Right atrium auricular region (tissue), 2 donors: ENCODE measurements at regions not wholly inside any gene's neighbourhood (a gene's known extent, or its start where the extent isn't known, plus 50 kb on each side); places are given as distances from the start of the nearest gene placed in this dataset.

Source experiments
- DNase-seq: peaks from one replicate; pipeline ENCODE4 v3.0.0-alpha.2; 2019; ENCODE audit warnings: low spot score
- H3K27ac ChIP-seq, 2 donors: fragments of 200-600 bp; sonication (generic); 1 replicate in 1 of 2; 2 replicates in 1 of 2; pipeline ENCODE4 v1.5.1; 2016 to 2019
- H3K27me3 ChIP-seq, 2 donors: fragments of 200-600 bp; sonication (generic); one replicate each; pipeline versions ENCODE4 v1.5.1 to v1.6.0; 2017 to 2019
- H3K36me3 ChIP-seq: fragments of 200-600 bp; sonication (generic); one replicate; pipeline ENCODE4 v1.5.1; 2016
- H3K4me1 ChIP-seq, 2 donors: fragments of 200-600 bp; sonication (generic); one replicate each; pipeline versions ENCODE4 v1.5.1 to v1.6.0; 2017 to 2019
- H3K4me3 ChIP-seq, 2 donors: fragments of 200-600 bp; sonication (generic); 1 replicate in 1 of 2; 2 replicates in 1 of 2; pipeline ENCODE4 v1.5.1; 2017 to 2019; ENCODE audit warnings: mild to moderate bottlenecking in 1 of 2, moderate library complexity in 1 of 2
- H3K9me3 ChIP-seq, 2 donors: fragments of 200-600 bp; sonication (generic); one replicate each; pipeline ENCODE4 v1.5.1; 2019
- TF ChIP-seq, protein P1 (sequence below), 2 donors: fragments of 200-600 bp; sonication (generic); IDR thresholded peaks; one replicate each; pipeline ENCODE4 v1.5.1; 2019; ENCODE audit warnings: antibody characterized with exemption in 2 of 2

GRCh38 chr15:39066677-39067076 lies 502.1 kb upstream of the RASGRP1 start:
- Histone ChIP-seq H3K9me3 (no peaks in the 10 kb centered on the region), H3K27ac (no peak overlapping the region), H3K36me3 (no peaks in the 10 kb centered on the region), H3K4me1 (no peaks in the 10 kb centered on the region), H3K4me3 (no peak overlapping the region), H3K27me3 (no peaks in the 10 kb centered on the region)
- DNase-seq, result no peak
- TF ChIP-seq, protein P1, sequence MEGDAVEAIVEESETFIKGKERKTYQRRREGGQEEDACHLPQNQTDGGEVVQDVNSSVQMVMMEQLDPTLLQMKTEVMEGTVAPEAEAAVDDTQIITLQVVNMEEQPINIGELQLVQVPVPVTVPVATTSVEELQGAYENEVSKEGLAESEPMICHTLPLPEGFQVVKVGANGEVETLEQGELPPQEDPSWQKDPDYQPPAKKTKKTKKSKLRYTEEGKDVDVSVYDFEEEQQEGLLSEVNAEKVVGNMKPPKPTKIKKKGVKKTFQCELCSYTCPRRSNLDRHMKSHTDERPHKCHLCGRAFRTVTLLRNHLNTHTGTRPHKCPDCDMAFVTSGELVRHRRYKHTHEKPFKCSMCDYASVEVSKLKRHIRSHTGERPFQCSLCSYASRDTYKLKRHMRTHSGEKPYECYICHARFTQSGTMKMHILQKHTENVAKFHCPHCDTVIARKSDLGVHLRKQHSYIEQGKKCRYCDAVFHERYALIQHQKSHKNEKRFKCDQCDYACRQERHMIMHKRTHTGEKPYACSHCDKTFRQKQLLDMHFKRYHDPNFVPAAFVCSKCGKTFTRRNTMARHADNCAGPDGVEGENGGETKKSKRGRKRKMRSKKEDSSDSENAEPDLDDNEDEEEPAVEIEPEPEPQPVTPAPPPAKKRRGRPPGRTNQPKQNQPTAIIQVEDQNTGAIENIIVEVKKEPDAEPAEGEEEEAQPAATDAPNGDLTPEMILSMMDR (IDR thresholded peaks at IDR 0.05), result no peak

DNA sequence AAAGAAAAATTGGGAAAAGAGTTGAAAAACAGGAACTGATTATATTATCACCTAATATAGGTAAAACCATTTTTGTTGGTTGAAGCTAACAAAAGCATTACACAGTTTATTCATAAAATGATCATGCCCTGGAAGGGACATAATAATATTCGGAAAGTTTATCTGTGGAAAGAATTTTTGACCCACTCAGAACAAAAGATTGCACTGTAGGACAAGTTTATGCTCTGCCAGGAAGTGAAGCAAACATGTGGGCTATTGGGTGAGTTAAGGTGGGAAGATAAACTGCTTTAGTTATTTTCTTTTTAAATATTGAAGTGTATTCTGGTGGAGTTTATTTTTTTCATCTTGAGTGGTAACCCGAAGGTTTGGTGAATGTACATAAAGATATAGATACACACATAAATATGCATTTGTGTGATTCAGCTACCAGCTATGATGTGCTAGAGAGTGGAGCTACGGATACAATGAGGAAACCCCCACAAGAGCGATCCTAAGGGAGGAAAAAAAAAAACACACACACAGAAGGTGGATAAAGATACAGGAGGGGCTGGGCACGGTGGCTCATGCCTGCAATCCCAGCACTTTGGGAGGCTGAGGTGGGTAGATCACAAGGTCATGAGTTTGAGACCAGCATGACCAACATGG lies 506.4 kb upstream of the THBS1 start:
- Histone ChIP-seq H3K27me3 (no peaks in the 10 kb centered on the region), H3K36me3 (no peaks in the 10 kb centered on the region), H3K27ac (no peak overlapping the region), H3K9me3 (no peaks in the 10 kb centered on the region), H3K4me3 (no peak overlapping the region), H3K4me1 (peaks cover 0 to 5% of the 10 kb centered on the region in 2 donors)
- no peak for DNase-seq
- TF ChIP-seq, protein P1 (IDR thresholded peaks at IDR 0.05), result no peak

DNA sequence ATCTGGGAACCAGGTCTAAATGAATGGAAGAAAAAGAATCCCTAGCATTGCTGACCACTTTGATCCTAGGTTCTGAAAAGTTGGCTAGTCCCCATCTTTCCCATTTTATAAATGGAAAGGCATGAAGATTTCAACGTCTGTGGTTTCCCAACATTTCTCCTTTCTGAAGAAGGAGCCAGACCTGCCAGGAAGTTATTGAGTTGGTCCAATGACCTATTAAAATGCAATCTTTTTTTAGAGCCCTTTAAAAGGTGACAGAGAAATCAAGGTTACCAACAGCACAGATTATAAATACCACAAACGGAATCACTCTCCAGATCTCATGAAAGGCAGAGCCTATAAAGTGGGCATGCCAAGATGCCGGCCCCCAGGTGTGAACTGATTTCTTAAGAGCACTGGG lies 505.6 kb upstream of the THBS1 start:
- Histone ChIP-seq H3K27ac (no peak overlapping the region), H3K4me3 (no peak overlapping the region), H3K36me3 (no peaks in the 10 kb centered on the region), H3K9me3 (no peaks in the 10 kb centered on the region), H3K27me3 (no peaks in the 10 kb centered on the region), H3K4me1 (peaks cover 0 to 6% of the 10 kb centered on the region in 2 donors)
- DNase-seq, result no peak
- TF ChIP-seq, protein P1 (IDR thresholded peaks at IDR 0.05), result no peak

DNA sequence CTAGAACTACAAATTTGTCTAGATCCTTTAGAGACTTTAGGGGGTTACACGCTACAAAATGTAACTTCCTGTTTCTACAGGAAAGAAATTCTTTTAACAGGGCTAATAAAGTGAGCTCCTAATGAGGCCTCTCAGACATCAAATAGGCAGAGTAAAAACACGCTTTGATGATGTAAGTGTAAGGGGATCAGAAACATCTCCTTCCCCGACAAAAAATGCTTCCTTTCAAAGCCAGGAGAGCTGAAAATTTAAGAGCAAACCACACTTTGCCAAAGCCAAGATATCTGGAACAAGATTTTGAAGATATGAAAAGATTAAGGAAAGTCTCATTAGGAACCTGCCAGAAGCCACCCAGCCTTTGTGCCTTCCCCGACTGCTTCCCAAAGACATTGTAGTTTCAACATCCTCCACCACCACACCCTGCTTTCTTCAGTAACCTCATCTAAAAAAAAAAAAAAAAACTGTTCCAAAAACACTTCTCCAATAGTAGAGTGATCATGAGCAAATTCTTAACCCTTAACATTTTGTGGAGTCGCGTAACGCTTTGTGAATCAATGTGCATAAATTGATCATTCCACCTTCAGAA lies 505.0 kb upstream of the THBS1 start:
- Histone ChIP-seq H3K4me1 (peaks cover 0 to 6% of the 10 kb centered on the region in 2 donors), H3K9me3 (no peaks in the 10 kb centered on the region), H3K4me3 (no peak overlapping the region), H3K27me3 (no peaks in the 10 kb centered on the region), H3K36me3 (no peaks in the 10 kb centered on the region), H3K27ac (no peak overlapping the region)
- no peak for DNase-seq
- TF ChIP-seq, protein P1 (IDR thresholded peaks at IDR 0.05), result no peak

DNA sequence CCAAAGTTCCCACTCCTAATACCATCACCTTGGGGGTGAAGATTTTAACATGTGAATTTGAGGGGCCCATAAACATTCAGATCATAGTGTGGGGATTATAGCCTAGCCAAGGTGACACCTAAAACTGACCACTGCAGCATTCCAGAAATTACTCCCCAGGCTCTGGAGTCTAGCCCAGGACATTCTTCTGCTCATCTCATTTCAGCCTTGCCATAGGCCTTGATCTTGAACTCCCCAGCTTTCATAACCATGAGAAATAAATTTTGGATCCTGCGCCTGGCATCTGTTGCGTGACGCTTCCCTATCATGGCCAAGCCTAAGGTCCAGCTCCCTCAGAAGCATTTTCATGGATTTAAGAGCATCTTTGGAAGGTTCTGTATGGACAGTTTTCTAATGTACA lies 502.9 kb upstream of the THBS1 start:
- TF ChIP-seq, protein P1 (IDR thresholded peaks at IDR 0.05), result no peak
- DNase-seq, result no peak
- no peak overlapping the region for H3K27ac ChIP-seq
- no peaks in the 10 kb centered on the region for H3K9me3 ChIP-seq
- H3K36me3 ChIP-seq, result no peaks in the 10 kb centered on the region
- H3K4me1 ChIP-seq, result peaks cover 0 to 6% of the 10 kb centered on the region in 2 donors
- no peaks in the 10 kb centered on the region for H3K27me3 ChIP-seq
- H3K4me3 ChIP-seq, result no peak overlapping the region
